H1 (cell line): ENCODE measurements at regions not wholly inside any gene's neighbourhood (a gene's known extent, or its start where the extent isn't known, plus 50 kb on each side); places are given as distances from the start of the nearest gene placed in this dataset.

Source experiments
- CTCF ChIA-PET: fragments of 300-600 bp; sonication (Branson Sonifier 250); formaldehyde crosslinking; loops from one replicate; lab custom pipeline; 2021; ENCODE audit not compliant: partially characterized antibody; lab: Charles Lee
- POLR2A ChIA-PET: fragments of 300-600 bp; sonication (Branson Sonifier 250); formaldehyde crosslinking; loops from one replicate; lab custom pipeline; 2021; ENCODE audit warnings: inconsistent platforms; ENCODE audit not compliant: partially characterized antibody; lab: Charles Lee
- DNase-seq, 2 experiments: peaks; one replicate each; pipeline versions ENCODE4 v3.0.0 to v3.0.0-alpha.2; 2010 to 2022; ENCODE audit warnings: low spot score in 2 of 2, low read depth in 1 of 2, mixed read lengths in 1 of 2
- FAIRE-seq: peaks from 2 replicates; lab custom pipeline; 2011; peaks lifted over from hg19 to GRCh38; lab: Jason Lieb, UNC
- H2AFZ ChIP-seq: 2 replicates; pipeline ENCODE4 v1.8.1; 2012; ENCODE audit warnings: low read length, inconsistent platforms
- H2AK5ac ChIP-seq: 2 replicates; pipeline ENCODE4 v1.6.1; 2013; ENCODE audit warnings: low read depth, low read length
- H2BK120ac ChIP-seq: replicated peaks from 2 replicates; pipeline ENCODE3; 2013; ENCODE audit warnings: low read depth, low read length, inconsistent platforms
- H2BK12ac ChIP-seq: 2 replicates; pipeline ENCODE4 v1.6.1; 2013; ENCODE audit warnings: low read depth, low read length
- H2BK15ac ChIP-seq: 2 replicates; pipeline ENCODE4 v1.6.1; 2013; ENCODE audit warnings: low read length
- H2BK20ac ChIP-seq: 2 replicates; pipeline ENCODE4 v1.6.1; 2013; ENCODE audit warnings: low read length
- H2BK5ac ChIP-seq: 2 replicates; pipeline ENCODE4 v1.6.1; 2013; ENCODE audit warnings: low read depth, low read length
- H3K14ac ChIP-seq: 2 replicates; pipeline ENCODE4 v1.6.1; 2013; ENCODE audit warnings: inconsistent platforms; ENCODE audit not compliant: insufficient read length
- H3K18ac ChIP-seq: 2 replicates; pipeline ENCODE4 v1.6.1; 2013; ENCODE audit warnings: low read length; ENCODE audit errors: extremely low read depth
- H3K23ac ChIP-seq: 2 replicates; pipeline ENCODE4 v1.6.1; 2013; ENCODE audit warnings: inconsistent platforms; ENCODE audit not compliant: insufficient read length
- H3K23me2 ChIP-seq: 2 replicates; pipeline ENCODE4 v1.6.1; 2013; ENCODE audit warnings: low read depth, low read length
- H3K27ac ChIP-seq: 2 replicates; pipeline ENCODE4 v1.6.1; 2011; ENCODE audit warnings: low read depth, low read length, inconsistent platforms
- H3K27me3 ChIP-seq, 4 experiments: replicated peaks in 1 of 4; 1 replicate in 1 of 4; 2 replicates in 3 of 4; pipeline versions ENCODE4 v1.6.1 to v1.8.1; 2011 to 2013; ENCODE audit warnings: low read length in 3 of 4, mild to moderate bottlenecking in 3 of 4, inconsistent platforms in 2 of 4, mixed read lengths in 2 of 4, moderate library complexity in 1 of 4; ENCODE audit not compliant: control insufficient read depth in 3 of 4, insufficient read depth in 3 of 4; ENCODE audit errors: extremely low read depth in 1 of 4
- H3K36me3 ChIP-seq, 4 experiments: 2 replicates each; pipeline versions ENCODE4 v1.6.1 to v1.8.1; 2011 to 2013; ENCODE audit warnings: mild to moderate bottlenecking in 4 of 4, low read length in 3 of 4, moderate library complexity in 2 of 4, control low read depth in 1 of 4, inconsistent platforms in 1 of 4; ENCODE audit not compliant: insufficient read depth in 4 of 4, control insufficient read depth in 2 of 4
- H3K4ac ChIP-seq: replicated peaks from 2 replicates; pipeline ENCODE3; 2013; ENCODE audit warnings: low read length, low read depth, mixed read lengths, inconsistent platforms; ENCODE audit not compliant: insufficient read length
- H3K4me1 ChIP-seq, 4 experiments: replicated peaks in 1 of 4; 1 replicate in 1 of 4; 2 replicates in 3 of 4; pipeline versions ENCODE4 v1.6.1 to v1.8.1; 2011 to 2013; ENCODE audit warnings: low read length in 3 of 4, inconsistent platforms in 2 of 4, mixed read lengths in 1 of 4; ENCODE audit not compliant: insufficient read depth in 4 of 4, control insufficient read depth in 3 of 4
- H3K4me2 ChIP-seq, 2 experiments: 2 replicates each; pipeline versions ENCODE4 v1.6.1 to v1.8.1; 2011 to 2013; ENCODE audit warnings: low read depth in 2 of 2, low read length in 2 of 2, control low read depth in 1 of 2, inconsistent platforms in 1 of 2, mild to moderate bottlenecking in 1 of 2; ENCODE audit not compliant: insufficient read depth in 1 of 2
- H3K4me3 ChIP-seq, 4 experiments: fragments of 200-600, 300-600 bp in 1 of 4; sonication (generic), shearing (Covaris generic), sonication (Bioruptor Twin) in 1 of 4; 2 replicates each; pipeline versions ENCODE4 v1.5.1 to v1.8.1; 2011 to 2016; ENCODE audit warnings: low read length in 4 of 4, low read depth in 3 of 4, control low read depth in 2 of 4, inconsistent platforms in 2 of 4, mild to moderate bottlenecking in 2 of 4, mixed read lengths in 1 of 4, moderate library complexity in 1 of 4; ENCODE audit not compliant: insufficient read depth in 2 of 4; ENCODE audit errors: extremely low read depth in 1 of 4
- H3K56ac ChIP-seq: replicated peaks from 2 replicates; pipeline ENCODE3; 2013; ENCODE audit warnings: low read depth, mild to moderate bottlenecking, mixed read lengths, low read length, inconsistent platforms; ENCODE audit not compliant: insufficient read length
- H3K79me1 ChIP-seq: 2 replicates; pipeline ENCODE4 v1.6.1; 2013; ENCODE audit warnings: low read depth, low read length, control low read depth
- H3K79me2 ChIP-seq, 2 experiments: 2 replicates each; pipeline versions ENCODE4 v1.6.1 to v1.8.1; 2012 to 2013; ENCODE audit warnings: low read length in 2 of 2, mild to moderate bottlenecking in 2 of 2, inconsistent platforms in 1 of 2; ENCODE audit not compliant: insufficient read depth in 2 of 2, control insufficient read depth in 1 of 2
- H3K9ac ChIP-seq, 4 experiments: replicated peaks in 1 of 4; 1 replicate in 1 of 4; 2 replicates in 3 of 4; pipeline versions ENCODE4 v1.6.1 to v1.8.1; 2011 to 2013; ENCODE audit warnings: low read depth in 3 of 4, low read length in 3 of 4, control low read depth in 2 of 4, mild to moderate bottlenecking in 2 of 4, moderate library complexity in 2 of 4, inconsistent platforms in 1 of 4; ENCODE audit errors: extremely low read depth in 1 of 4
- H3K9me3 ChIP-seq, 2 experiments: 2 replicates each; pipeline versions ENCODE4 v1.6.1 to v1.8.1; 2012 to 2013; ENCODE audit warnings: mild to moderate bottlenecking in 2 of 2, moderate library complexity in 2 of 2, control low read depth in 1 of 2, inconsistent platforms in 1 of 2, low read depth in 1 of 2, low read length in 1 of 2, mixed read lengths in 1 of 2; ENCODE audit not compliant: insufficient read depth in 2 of 2
- H4K20me1 ChIP-seq, 2 experiments: replicated peaks in 1 of 2; 2 replicates each; pipeline versions ENCODE3 to v1.8.1; 2011 to 2013; ENCODE audit warnings: inconsistent platforms in 2 of 2, low read length in 2 of 2, mild to moderate bottlenecking in 1 of 2; ENCODE audit not compliant: insufficient read depth in 2 of 2, control insufficient read depth in 1 of 2
- H4K5ac ChIP-seq: 2 replicates; pipeline ENCODE4 v1.6.1; 2013; ENCODE audit warnings: low read length, low read depth, mixed read lengths, inconsistent platforms; ENCODE audit not compliant: insufficient read length
- H4K8ac ChIP-seq: 2 replicates; pipeline ENCODE4 v1.8.0; 2013; ENCODE audit warnings: mild to moderate bottlenecking, moderate library complexity, low read length, inconsistent platforms; ENCODE audit not compliant: insufficient read depth; ENCODE audit errors: extremely low read depth
- H4K91ac ChIP-seq: replicated peaks from 2 replicates; pipeline ENCODE3; 2013; ENCODE audit warnings: low read length, mixed read lengths, inconsistent platforms; ENCODE audit not compliant: insufficient read length
- SIX5 ChIP-seq: IDR thresholded peaks from 2 replicates; pipeline ENCODE4 v1.6.1; 2011; ENCODE audit warnings: mild to moderate bottlenecking, low read depth, low read length
- TCF12 ChIP-seq: IDR thresholded peaks from 2 replicates; pipeline ENCODE4 v1.6.1; 2011; ENCODE audit warnings: low read depth, mild to moderate bottlenecking, low read length
- WGBS, 2 experiments: shearing (Covaris generic) in 1 of 2; methylation state at CpG; one replicate each; pipeline versions ENCODE4 v1.1.6 to v1.1.7; 2013 to 2015; ENCODE audit warnings: low lambda C conversion rate in 2 of 2, mixed read lengths in 2 of 2, inconsistent platforms in 1 of 2, low coverage in 1 of 2, missing lambda C conversion rate in 1 of 2; ENCODE audit not compliant: insufficient replicate concordance in 2 of 2, insufficient coverage in 1 of 2, insufficient read length in 1 of 2; ENCODE audit errors: extremely low coverage in 1 of 2, missing lambda C conversion rate in 1 of 2; 5-methylcytosine and 5-hydroxymethylcytosine counted together

DNA sequence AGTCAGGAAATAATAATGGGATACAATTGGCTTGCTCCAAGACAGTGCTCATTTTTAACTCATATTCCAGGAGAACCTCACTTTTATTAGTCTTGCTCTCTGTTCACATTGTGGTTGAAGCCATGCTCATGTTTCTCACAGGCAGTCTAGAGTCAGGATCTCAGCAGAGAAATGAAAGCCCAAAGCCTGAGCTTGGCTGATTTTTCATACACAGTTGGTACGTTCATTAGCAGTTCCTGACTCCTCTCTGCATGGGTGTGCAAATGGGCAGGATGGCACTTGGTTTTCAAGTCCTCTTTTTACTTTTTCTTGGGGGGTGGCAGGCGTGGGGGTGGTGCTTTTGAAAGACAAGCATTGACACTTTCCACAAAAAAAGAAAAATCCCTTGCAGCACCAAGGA lies 56.0 kb upstream of the KLF7 start:
- H3K4ac ChIP-seq = no peak overlapping the region
- H4K5ac ChIP-seq = no peak overlapping the region
- no peak overlapping the region for H3K18ac ChIP-seq
- no peak overlapping the region for H4K91ac ChIP-seq
- 61% methylated on average over 2 of the region's 2 CpGs; no CpG with 5 or more reads in 1 of the 2 experiments for WGBS, 2 experiments
- no peaks in the 10 kb centered on the region for H4K20me1 ChIP-seq
- no peak overlapping the region for H4K8ac ChIP-seq
- H2BK120ac ChIP-seq = no peak overlapping the region
- no peak overlapping the region for H2AK5ac ChIP-seq
- no peak overlapping the region for H3K14ac ChIP-seq
- no peak overlapping the region for H2BK12ac ChIP-seq
- no peak overlapping the region for H2BK20ac ChIP-seq
- no peak overlapping the region for H3K23ac ChIP-seq
- ChIA-PET CTCF (interaction anchor here (0.7 to 0.9 kb wide), 2 partner anchors 8 to 12 kb away, joined by 3 to 4 read pairs; no protein-coding TSS in a partner anchor), POLR2A (interaction anchor here (1.0 kb wide), 2 partner anchors 14 to 56 kb away, joined by 3 read pairs; partner anchors contain the start of gene KLF7)
- TF ChIP-seq SIX5 (no peak), TCF12 (no peak)
- no peaks in the 10 kb centered on the region for H3K9me3 ChIP-seq
- peaks cover 2 to 24% (median 19%) of the 10 kb centered on the region in 4 experiments; a peak in 4 of 7 replicates for H3K4me1 ChIP-seq
- no peak overlapping the region for H2BK15ac ChIP-seq
- no peak overlapping the region for H3K4me3 ChIP-seq
- no peak overlapping the region for H3K56ac ChIP-seq
- no peaks in the 10 kb centered on the region for H3K27me3 ChIP-seq
- no peak overlapping the region for H3K4me2 ChIP-seq
- H3K36me3 ChIP-seq = no peaks in the 10 kb centered on the region
- H3K79me2 ChIP-seq = no peaks in the 10 kb centered on the region
- H2BK5ac ChIP-seq = no peak overlapping the region
- no peaks in the 10 kb centered on the region for H3K79me1 ChIP-seq
- no peak overlapping the region for H3K9ac ChIP-seq
- FAIRE-seq = no peak
- DNase-seq = no peak
- no peaks in the 10 kb centered on the region; the same call in 1 of the 2 replicates for H3K23me2 ChIP-seq
- H3K27ac ChIP-seq = no peak overlapping the region
- H2AFZ ChIP-seq = no peak overlapping the region; the same call in 1 of the 2 replicates
